K562 (cell line): ENCODE measurements at regions not wholly inside any gene's neighbourhood (a gene's known extent, or its start where the extent isn't known, plus 50 kb on each side); places are given as distances from the start of the nearest gene placed in this dataset.

ENCODE experiments used
- ATAC-seq: fragments of 200-7000 bp; cut with Tn5 transposase; 3 replicates; pipeline ENCODE4 v1.9.1; 2020; ENCODE audit warnings: moderate library complexity
- BruUV-seq: library from RNA; stranded (reverse); fragments of 400-500 nt; replicated peaks from 2 replicates; lab custom pipeline; 2021; lab: Mats Ljungman, UMichigan
- CTCF ChIA-PET: fragments of 300-600 bp; formaldehyde crosslinking; extraction: SDS; loops from one replicate; lab custom pipeline; 2021; ENCODE audit warnings: low intra/inter-chr PET ratio; lab: Yijun Ruan, JAX
- POLR2A ChIA-PET: fragments of 300-600, 350-650 bp; sonication (Branson Sonifier 250); formaldehyde crosslinking; extraction: SDS; loops from one replicate; lab custom pipeline; 2021; ENCODE audit warnings: antibody characterized with exemption, inconsistent platforms; lab: Yijun Ruan, JAX
- DNase-seq, 4 experiments: peaks; one replicate each; pipeline versions ENCODE4 v3.0.0 to v3.0.0-alpha.2; 2011 to 2018; ENCODE audit warnings: low spot score in 3 of 4, mixed read lengths in 3 of 4; ENCODE audit errors: extremely low read depth in 1 of 4
- FAIRE-seq: peaks from 2 replicates; lab custom pipeline; 2011; peaks lifted over from hg19 to GRCh38; lab: Jason Lieb, UNC
- H2AFZ ChIP-seq: 2 replicates; pipeline ENCODE4 v1.6.0; 2011; ENCODE audit warnings: low read depth, low read length, control low read depth, inconsistent platforms
- H3K27ac ChIP-seq: fragments of 200-600 bp; 3 replicates; pipeline ENCODE4 v1.8.0; 2011; ENCODE audit warnings: low read depth, mild to moderate bottlenecking, control low read depth, inconsistent platforms, low read length, moderate library complexity, mixed read lengths; ENCODE audit errors: extremely low read depth
- H3K27me3 ChIP-seq, 2 experiments: fragments of 300-600 bp in 1 of 2; 2 replicates in 1 of 2; 3 replicates in 1 of 2; pipeline versions ENCODE4 v1.6.0 to v1.8.0; 2011; ENCODE audit warnings: inconsistent platforms in 2 of 2, low read length in 2 of 2, mild to moderate bottlenecking in 1 of 2, mixed read lengths in 1 of 2, moderate library complexity in 1 of 2; ENCODE audit not compliant: control insufficient read depth in 2 of 2, insufficient read depth in 2 of 2
- H3K36me3 ChIP-seq: fragments of 300-600 bp; 3 replicates; pipeline ENCODE4 v1.8.0; 2011; ENCODE audit warnings: mild to moderate bottlenecking, low read length, inconsistent platforms; ENCODE audit not compliant: control insufficient read depth, insufficient read depth
- H3K4me1 ChIP-seq, 2 experiments: fragments of 200-600 bp in 1 of 2; replicated peaks in 1 of 2; 2 replicates in 1 of 2; 3 replicates in 1 of 2; pipeline versions ENCODE4 v1.5.1 to v1.8.0; 2011; ENCODE audit warnings: inconsistent platforms in 2 of 2, low read length in 2 of 2, mild to moderate bottlenecking in 1 of 2, mixed read lengths in 1 of 2, moderate library complexity in 1 of 2; ENCODE audit not compliant: control insufficient read depth in 2 of 2, insufficient read depth in 2 of 2
- H3K4me2 ChIP-seq: 2 replicates; pipeline ENCODE4 v1.6.1; 2011; ENCODE audit warnings: low read length, control low read depth, inconsistent platforms, mixed read lengths; ENCODE audit not compliant: insufficient read depth
- H3K4me3 ChIP-seq: fragments of 200-600 bp; sonication (generic), shearing (Covaris generic); 2 replicates; pipeline ENCODE4 v1.5.1; 2016; ENCODE audit warnings: control low read depth, inconsistent platforms
- H3K79me2 ChIP-seq: fragments of 200-600 bp; 3 replicates; pipeline ENCODE4 v1.8.0; 2011; ENCODE audit warnings: low read length, inconsistent platforms; ENCODE audit not compliant: control insufficient read depth, insufficient read depth
- H3K9ac ChIP-seq, 2 experiments: 2 replicates each; pipeline versions ENCODE4 v1.6.0 to v1.6.1; 2011; ENCODE audit warnings: low read depth in 2 of 2, low read length in 2 of 2, control low read depth in 1 of 2, inconsistent platforms in 1 of 2, mild to moderate bottlenecking in 1 of 2, mixed read lengths in 1 of 2; ENCODE audit not compliant: insufficient read depth in 1 of 2
- H3K9me1 ChIP-seq: one replicate; pipeline ENCODE4 v1.6.0; 2011; ENCODE audit warnings: inconsistent platforms, mild to moderate bottlenecking, low read length, moderate library complexity; ENCODE audit not compliant: control insufficient read depth, insufficient read depth
- H3K9me3 ChIP-seq: replicated peaks from 2 replicates; pipeline ENCODE4 v1.5.1; 2011; ENCODE audit warnings: low read depth, low read length, inconsistent platforms; ENCODE audit not compliant: control insufficient read depth, insufficient read depth
- H4K20me1 ChIP-seq: replicated peaks from 2 replicates; pipeline ENCODE4 v1.6.1; 2011; ENCODE audit warnings: low read length, inconsistent platforms, mixed read lengths; ENCODE audit not compliant: control insufficient read depth, insufficient read depth
- RNF2 ChIP-seq: sonication (generic); IDR thresholded peaks from 2 replicates; pipeline ENCODE4 v1.6.1; 2016
- STAT5A ChIP-seq: IDR thresholded peaks from 2 replicates; pipeline ENCODE4 v1.6.1; 2012; ENCODE audit warnings: low read length, inconsistent platforms, borderline replicate concordance
- STAT5B ChIP-seq: fragments of 250-450 bp; sonication (Bioruptor Pico); IDR thresholded peaks from 2 replicates; pipeline ENCODE4 v1.8.0; 2021; ENCODE audit warnings: mild to moderate bottlenecking, inconsistent platforms
- THRB ChIP-seq: fragments of 450-650 bp; formaldehyde crosslinking; conservative IDR thresholded peaks from 2 replicates; pipeline ENCODE4 v1.4.0; 2022; ENCODE audit warnings: mild to moderate bottlenecking, missing genetic modification characterization
- WGBS: fragments of 100-300 bp; shearing (Covaris generic); methylation state at CpG from one replicate; pipeline ENCODE4 v1.1.6; 2016; ENCODE audit warnings: low coverage, mixed read lengths; ENCODE audit not compliant: insufficient coverage; ENCODE audit errors: missing lambda C conversion rate; 5-methylcytosine and 5-hydroxymethylcytosine counted together
- in situ Hi-C: fragments of 300-500 bp; cut with MboI; formaldehyde crosslinking; loops from 4 replicates; pipeline ENCODE4 v1.15.0; 2018; ENCODE audit warnings: inconsistent platforms, mixed read lengths
- intact Hi-C: fragments of 100-400 bp; cut with micrococcal nuclease; formaldehyde crosslinking; loops from 2 replicates; pipeline ENCODE4 v1.14.2; 2022

GRCh38 chr1:17916702-17917101, 161.6 kb downstream of the ACTL8 start:
- no TSS peak for BruUV-seq
- Histone ChIP-seq H3K27me3 (no peaks in the 10 kb centered on the region; a peak in 1 of 5 replicates), H3K27ac (no peak overlapping the region), H2AFZ (no peak overlapping the region), H3K9me1 (peaks cover 3% of the 10 kb centered on the region), H3K79me2 (no peaks in the 10 kb centered on the region), H3K9me3 (no peaks in the 10 kb centered on the region), H3K4me1 (no peaks in the 10 kb centered on the region), H4K20me1 (peaks cover 12% of the 10 kb centered on the region), H3K9ac (no peak overlapping the region), H3K4me3 (no peak overlapping the region), H3K4me2 (no peak overlapping the region), H3K36me3 (no peaks in the 10 kb centered on the region)
- POLR2A ChIA-PET = no interaction called here
- CTCF ChIA-PET = no interaction called here
- ATAC-seq (no peak), DNase-seq (no peak), FAIRE-seq (no peak)
- intact Hi-C loops = no loop called here
- in situ Hi-C loops = no loop called here
- no peak for TF ChIP-seq THRB (CRISPR knock-in tag)
- TF ChIP-seq STAT5B (CRISPR knock-in tag) = no peak
- no peak for TF ChIP-seq STAT5A
- TF ChIP-seq RNF2 = no peak
- 0% methylated on average over 3 of the region's 3 CpGs for WGBS
